ENCODE measurements at regions not wholly inside any gene's neighbourhood (a gene's known extent, or its start where the extent isn't known, plus 50 kb on each side); places are given as distances from the start of the nearest gene placed in this dataset.
"Not testable (repeated sequence)": the region's sequence is repeated elsewhere in the genome, so short reads cannot be mapped to it uniquely, and the experiment has no call there.

- DNase-seq (ENCODE audit: low spot score), result not testable (repeated sequence)
Observed at GRCh38 chr2:54031288-54031687, 60.5 kb upstream of the PSME4 start.

DNA sequence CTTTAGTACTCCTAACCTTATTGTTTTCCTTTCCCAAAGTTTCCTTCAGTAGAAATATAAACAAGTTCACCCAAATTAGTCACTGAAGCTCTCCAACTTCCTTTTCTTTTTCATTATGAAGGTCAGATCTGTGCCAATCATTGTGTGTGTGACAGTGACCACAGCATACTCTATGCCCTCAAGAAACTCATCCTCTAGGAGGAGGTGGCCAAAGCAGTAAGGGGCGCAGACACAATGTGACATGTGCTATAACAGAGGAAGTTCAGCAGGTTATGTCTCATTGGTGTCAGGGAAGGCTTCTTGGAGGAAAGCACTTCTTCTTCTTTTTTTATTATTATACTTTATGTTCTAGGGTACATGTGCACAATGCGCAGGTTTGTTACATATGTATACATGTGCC lies 60.0 kb upstream of the PSME4 start:
- no peak for DNase-seq (ENCODE audit: low spot score)

- no peak for DNase-seq (ENCODE audit: low spot score)
Observed at GRCh38 chr2:54030396-54030741, 59.6 kb upstream of the PSME4 start.

DNA sequence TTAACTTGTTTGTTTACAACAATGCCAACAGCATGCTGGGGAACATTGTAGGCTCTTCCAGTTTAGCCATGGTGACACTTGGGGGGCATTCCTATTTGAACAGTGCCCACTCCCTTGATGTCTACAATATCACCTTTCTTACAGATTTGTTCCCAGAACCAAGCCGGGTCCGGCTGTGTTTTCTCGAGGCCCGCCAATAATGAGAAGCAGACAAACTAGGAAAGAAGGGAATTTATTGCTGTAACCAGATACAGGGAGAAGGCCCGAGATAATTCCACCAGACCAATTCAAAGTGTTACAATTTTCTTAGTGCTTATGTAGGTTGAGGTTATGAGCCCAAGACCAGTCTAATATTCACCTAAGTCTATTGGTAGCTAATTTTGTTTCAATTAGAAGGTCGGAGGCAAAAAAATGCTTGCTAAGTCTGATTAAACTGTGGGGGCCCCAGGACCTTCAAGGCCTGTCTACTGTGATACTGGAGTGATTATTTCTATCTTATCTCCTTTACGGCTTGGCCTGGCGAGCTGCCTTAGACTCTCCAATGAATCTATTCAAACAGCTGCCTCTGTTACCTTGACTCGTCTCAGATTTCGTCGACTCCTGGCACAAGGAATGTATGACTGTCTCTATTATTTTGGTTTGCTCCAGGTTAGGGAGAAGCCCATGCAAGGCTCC lies 59.1 kb upstream of the PSME4 start:
- no peak for DNase-seq (ENCODE audit: low spot score)

GRCh38 chr2:54025463-54026075 lies 54.8 kb upstream of the PSME4 start:
- DNase-seq (ENCODE audit: low spot score), result not testable (repeated sequence)

- DNase-seq (ENCODE audit: low spot score), result no peak
Observed at GRCh38 chr2:54024576-54024975, 53.8 kb upstream of the PSME4 start.

GRCh38 chr2:54021702-54022101 lies 50.9 kb upstream of the PSME4 start:
- no peak for DNase-seq (ENCODE audit: low spot score)

DNA sequence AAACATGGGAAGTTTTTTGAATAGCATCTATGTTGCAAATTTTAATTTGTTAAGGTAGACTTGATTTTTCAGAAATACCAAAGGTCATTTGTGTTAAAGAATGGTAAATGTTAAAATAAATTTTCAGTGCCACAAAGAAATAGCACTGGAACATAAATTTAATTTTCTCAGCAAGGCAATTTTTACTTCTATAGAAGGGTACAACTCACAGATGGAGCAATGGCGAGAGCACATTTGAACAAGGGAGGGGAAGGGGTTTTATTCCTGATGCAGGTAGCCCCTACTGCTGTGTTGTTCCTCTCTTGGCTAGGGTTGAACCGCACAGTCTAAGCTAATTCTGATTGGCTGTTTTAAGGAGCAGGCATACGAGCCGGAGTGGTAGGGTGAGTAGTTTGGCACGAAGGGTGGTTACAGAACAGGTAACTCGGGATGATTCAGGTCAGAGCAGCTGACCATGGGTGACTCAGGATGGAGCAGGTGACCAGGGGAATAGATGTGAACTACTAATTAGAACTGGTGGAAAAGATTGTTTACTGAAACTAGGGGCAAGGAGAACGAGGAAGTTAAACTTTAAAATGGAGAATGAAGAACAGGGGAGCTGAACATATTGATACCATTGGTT lies 50.1 kb upstream of the PSME4 start:
- DNase-seq (ENCODE audit: low spot score), result no peak
